Retinal pigment epithelial cell (primary cell): ENCODE measurements at regions not wholly inside any gene's neighbourhood (a gene's known extent, or its start where the extent isn't known, plus 50 kb on each side); places are given as distances from the start of the nearest gene placed in this dataset.

Experiments used
- DNase-seq: peaks from one replicate; pipeline ENCODE4 v3.0.0-alpha.2; 2010; ENCODE audit warnings: low read depth
- H3K4me3 ChIP-seq: 2 replicates; pipeline ENCODE4 v1.5.1; 2011; ENCODE audit warnings: mild to moderate bottlenecking, low read length, control low read depth, moderate library complexity
- CTCF ChIP-seq: conservative IDR thresholded peaks from 2 replicates; pipeline ENCODE4 v1.5.1; 2011; ENCODE audit warnings: low read depth, low read length, control low read depth, inconsistent platforms

- no peak for DNase-seq
- no peak for TF ChIP-seq CTCF
- no peak overlapping the region for H3K4me3 ChIP-seq
Observed at GRCh38 chr7:132655131-132655727, 79.0 kb upstream of the PLXNA4 start.

GRCh38 chr7:132654150-132654549 is 77.9 kb upstream of the PLXNA4 start:
- no peak for DNase-seq
- peak; percentile 48 for TF ChIP-seq CTCF
- H3K4me3 ChIP-seq: no peak overlapping the region

DNA sequence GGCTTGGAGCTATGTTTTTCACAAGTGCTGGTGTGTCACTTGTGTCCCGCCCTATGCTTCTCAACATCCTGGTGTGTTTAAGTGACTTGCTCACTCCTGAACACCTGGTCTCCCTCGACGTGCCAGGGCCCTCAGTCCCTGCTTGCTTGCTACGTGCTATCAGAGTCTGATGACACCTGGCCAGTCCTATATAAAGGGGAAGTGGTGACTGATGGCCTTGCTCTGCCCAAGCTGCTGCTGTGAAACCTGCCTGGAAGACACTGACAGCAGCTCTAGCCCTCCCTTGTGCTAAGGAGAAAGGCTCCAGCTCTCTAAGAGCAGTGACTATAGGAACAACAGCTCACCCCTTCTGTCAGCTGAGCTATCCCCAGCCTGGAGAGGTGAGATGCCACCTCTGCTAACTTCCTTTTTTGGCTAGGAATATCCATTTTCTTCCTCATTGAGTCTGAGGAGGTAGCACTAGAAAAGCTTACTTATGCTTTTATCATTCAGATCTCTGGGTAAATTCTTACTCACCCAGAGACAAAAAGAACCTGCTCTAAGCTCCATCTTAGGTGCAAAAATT is 77.2 kb upstream of the PLXNA4 start:
- H3K4me3 ChIP-seq: no peak overlapping the region
- no peak for TF ChIP-seq CTCF
- DNase-seq: no peak

DNA sequence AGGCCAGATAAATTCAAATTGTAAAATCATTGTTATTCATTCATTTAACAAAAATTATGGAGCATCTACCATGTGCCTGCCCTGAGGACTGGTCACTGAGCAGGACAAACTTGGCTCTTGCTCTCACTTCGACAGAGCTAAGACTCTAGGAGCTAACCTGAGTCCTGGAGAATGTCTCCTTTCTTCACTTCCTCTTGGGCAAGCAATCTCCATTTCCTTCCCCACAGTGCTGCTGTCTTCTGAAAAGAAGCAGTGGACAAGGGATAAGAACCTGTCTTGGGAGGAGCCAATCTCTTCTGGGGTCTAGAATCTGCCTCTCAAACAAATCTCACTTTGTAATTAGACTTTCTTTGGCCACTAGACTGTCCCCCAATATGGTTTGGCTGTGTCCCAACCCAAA is 76.2 kb upstream of the PLXNA4 start:
- no peak for DNase-seq
- no peak overlapping the region for H3K4me3 ChIP-seq
- TF ChIP-seq CTCF: no peak

- TF ChIP-seq CTCF: no peak
- no peak overlapping the region for H3K4me3 ChIP-seq
Observed at GRCh38 chr7:132650498-132650897, 74.2 kb upstream of the PLXNA4 start.

DNA sequence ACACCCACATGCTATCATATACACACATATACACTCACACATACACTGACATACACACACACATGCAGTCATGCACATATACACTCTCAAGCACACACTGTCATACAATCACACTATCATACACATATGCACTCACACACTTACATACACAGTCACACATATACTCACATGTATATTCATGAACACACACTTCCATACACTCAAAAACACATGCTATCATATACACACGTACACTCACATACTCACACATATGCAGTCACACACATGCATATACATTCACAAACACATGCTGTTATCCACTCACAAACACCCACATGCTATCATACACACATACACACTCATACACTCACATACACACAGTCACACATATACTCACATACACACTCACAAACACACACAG is 71.0 kb upstream of the PLXNA4 start:
- DNase-seq: no peak
- TF ChIP-seq CTCF: no peak
- H3K4me3 ChIP-seq: no peak overlapping the region

More at GRCh38 chr7:132650498-132650897, 74.2 kb upstream of the PLXNA4 start:
- DNase-seq: no peak

DNA sequence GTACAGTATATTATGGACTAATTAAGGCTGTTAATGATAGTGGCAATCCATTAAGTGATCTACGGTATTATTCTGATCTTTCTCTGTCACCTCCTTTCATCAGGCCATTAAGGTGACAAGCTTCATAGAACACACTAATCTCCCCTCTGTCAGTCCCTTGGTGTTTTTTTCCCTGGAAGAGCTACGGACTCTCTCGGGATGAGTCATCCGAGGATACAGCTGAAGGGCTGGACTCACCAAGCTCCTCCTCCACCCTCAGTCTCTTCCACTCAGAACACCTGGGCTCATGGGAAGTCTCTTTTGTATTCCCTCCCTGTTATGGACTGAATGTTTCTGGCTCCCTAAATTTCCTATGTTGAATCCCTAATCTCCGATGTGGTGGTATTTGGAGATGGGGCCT is 69.8 kb upstream of the PLXNA4 start:
- no peak overlapping the region for H3K4me3 ChIP-seq
- no peak for DNase-seq
- TF ChIP-seq CTCF: no peak
